ENCODE measurements at regions not wholly inside any gene's neighbourhood (a gene's known extent, or its start where the extent isn't known, plus 50 kb on each side); places are given as distances from the start of the nearest gene placed in this dataset.

- H3K4me3 ChIP-seq (ENCODE audit: low read depth in 1 of 3, low read length in 3 of 3), result no peak overlapping the region
- 100% methylated on average over 3 of the region's 3 CpGs for WGBS
- H3K36me3 ChIP-seq (ENCODE audit: control insufficient read depth in 4 of 4, insufficient read depth in 3 of 4, low read depth in 1 of 4, low read length in 3 of 4), result no peaks in the 10 kb centered on the region
- H3K9ac ChIP-seq (ENCODE audit: low read depth in 1 of 2, low read length in 2 of 2), result no peak overlapping the region
- H3K9me3 ChIP-seq (ENCODE audit: control insufficient read depth in 4 of 4, low read length in 3 of 4), result no peaks in the 10 kb centered on the region
- DNase-seq (ENCODE audit: low spot score), result no peak
- no peaks in the 10 kb centered on the region for H3K27me3 ChIP-seq (ENCODE audit: control insufficient read depth in 4 of 4, insufficient read depth in 4 of 4, low read length in 3 of 4)
- TF ChIP-seq, protein P1, sequence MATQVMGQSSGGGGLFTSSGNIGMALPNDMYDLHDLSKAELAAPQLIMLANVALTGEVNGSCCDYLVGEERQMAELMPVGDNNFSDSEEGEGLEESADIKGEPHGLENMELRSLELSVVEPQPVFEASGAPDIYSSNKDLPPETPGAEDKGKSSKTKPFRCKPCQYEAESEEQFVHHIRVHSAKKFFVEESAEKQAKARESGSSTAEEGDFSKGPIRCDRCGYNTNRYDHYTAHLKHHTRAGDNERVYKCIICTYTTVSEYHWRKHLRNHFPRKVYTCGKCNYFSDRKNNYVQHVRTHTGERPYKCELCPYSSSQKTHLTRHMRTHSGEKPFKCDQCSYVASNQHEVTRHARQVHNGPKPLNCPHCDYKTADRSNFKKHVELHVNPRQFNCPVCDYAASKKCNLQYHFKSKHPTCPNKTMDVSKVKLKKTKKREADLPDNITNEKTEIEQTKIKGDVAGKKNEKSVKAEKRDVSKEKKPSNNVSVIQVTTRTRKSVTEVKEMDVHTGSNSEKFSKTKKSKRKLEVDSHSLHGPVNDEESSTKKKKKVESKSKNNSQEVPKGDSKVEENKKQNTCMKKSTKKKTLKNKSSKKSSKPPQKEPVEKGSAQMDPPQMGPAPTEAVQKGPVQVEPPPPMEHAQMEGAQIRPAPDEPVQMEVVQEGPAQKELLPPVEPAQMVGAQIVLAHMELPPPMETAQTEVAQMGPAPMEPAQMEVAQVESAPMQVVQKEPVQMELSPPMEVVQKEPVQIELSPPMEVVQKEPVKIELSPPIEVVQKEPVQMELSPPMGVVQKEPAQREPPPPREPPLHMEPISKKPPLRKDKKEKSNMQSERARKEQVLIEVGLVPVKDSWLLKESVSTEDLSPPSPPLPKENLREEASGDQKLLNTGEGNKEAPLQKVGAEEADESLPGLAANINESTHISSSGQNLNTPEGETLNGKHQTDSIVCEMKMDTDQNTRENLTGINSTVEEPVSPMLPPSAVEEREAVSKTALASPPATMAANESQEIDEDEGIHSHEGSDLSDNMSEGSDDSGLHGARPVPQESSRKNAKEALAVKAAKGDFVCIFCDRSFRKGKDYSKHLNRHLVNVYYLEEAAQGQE (IDR thresholded peaks at IDR 0.05), result no peak
- TF ChIP-seq FOXA1 (IDR thresholded peaks at IDR 0.05), result no peak
- TF ChIP-seq GABPA (IDR thresholded peaks at IDR 0.05 in 1 of 2, conservative IDR thresholded peaks at IDR 0.05 in 1 of 2), result no peak
- no peak for TF ChIP-seq YY1 (IDR thresholded peaks at IDR 0.05)
- TF ChIP-seq TAF1 (conservative IDR thresholded peaks at IDR 0.05), result no peak
- no peak for TF ChIP-seq RXRA (IDR thresholded peaks at IDR 0.05)
- H3K4me1 ChIP-seq (ENCODE audit: control insufficient read depth in 4 of 4, insufficient read depth in 4 of 4, low read length in 3 of 4), result peaks cover 0 to 1% (median 0%) of the 10 kb centered on the region in 4 donors
- no peak overlapping the region for H3K27ac ChIP-seq (ENCODE audit: low read depth in 1 of 2, low read length in 2 of 2)
Observed at GRCh38 chr5:123751670-123752069, 239.7 kb downstream of the CSNK1G3 start.

DNA sequence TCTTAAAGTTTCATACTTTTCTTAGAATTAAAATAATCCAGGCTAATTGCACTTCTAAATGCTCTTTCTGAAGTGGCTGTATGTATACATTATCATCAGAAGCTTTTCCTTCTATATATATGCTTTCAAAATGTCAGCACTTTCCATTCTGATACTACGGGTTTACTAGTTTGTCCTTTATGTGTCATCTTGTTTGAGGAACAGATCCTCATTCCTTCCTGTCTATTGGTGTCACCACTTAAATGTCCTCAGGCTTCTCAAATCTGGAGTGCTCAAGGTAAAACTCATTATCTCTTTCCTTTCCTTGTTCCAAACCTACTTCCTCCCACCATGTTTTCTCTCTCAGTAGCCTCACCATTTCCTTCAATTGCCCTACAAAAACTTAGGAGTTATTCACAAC lies 236.3 kb downstream of the CSNK1G3 start:
- Histone ChIP-seq H3K27ac (ENCODE audit: low read depth in 1 of 2, low read length in 2 of 2) (no peak overlapping the region), H3K9ac (ENCODE audit: low read depth in 1 of 2, low read length in 2 of 2) (no peak overlapping the region), H3K4me1 (ENCODE audit: control insufficient read depth in 4 of 4, insufficient read depth in 4 of 4, low read length in 3 of 4) (no peaks in the 10 kb centered on the region), H3K4me3 (ENCODE audit: low read depth in 1 of 3, low read length in 3 of 3) (no peak overlapping the region), H3K27me3 (ENCODE audit: control insufficient read depth in 4 of 4, insufficient read depth in 4 of 4, low read length in 3 of 4) (no peaks in the 10 kb centered on the region), H3K36me3 (ENCODE audit: control insufficient read depth in 4 of 4, insufficient read depth in 3 of 4, low read depth in 1 of 4, low read length in 3 of 4) (no peaks in the 10 kb centered on the region), H3K9me3 (ENCODE audit: control insufficient read depth in 4 of 4, low read length in 3 of 4) (no peaks in the 10 kb centered on the region)
- WGBS, result 85% methylated on average over 1 of the region's 1 CpG
- no peak for TF ChIP-seq ZBTB33 (IDR thresholded peaks at IDR 0.05)
- DNase-seq (ENCODE audit: low spot score), result no peak

DNA sequence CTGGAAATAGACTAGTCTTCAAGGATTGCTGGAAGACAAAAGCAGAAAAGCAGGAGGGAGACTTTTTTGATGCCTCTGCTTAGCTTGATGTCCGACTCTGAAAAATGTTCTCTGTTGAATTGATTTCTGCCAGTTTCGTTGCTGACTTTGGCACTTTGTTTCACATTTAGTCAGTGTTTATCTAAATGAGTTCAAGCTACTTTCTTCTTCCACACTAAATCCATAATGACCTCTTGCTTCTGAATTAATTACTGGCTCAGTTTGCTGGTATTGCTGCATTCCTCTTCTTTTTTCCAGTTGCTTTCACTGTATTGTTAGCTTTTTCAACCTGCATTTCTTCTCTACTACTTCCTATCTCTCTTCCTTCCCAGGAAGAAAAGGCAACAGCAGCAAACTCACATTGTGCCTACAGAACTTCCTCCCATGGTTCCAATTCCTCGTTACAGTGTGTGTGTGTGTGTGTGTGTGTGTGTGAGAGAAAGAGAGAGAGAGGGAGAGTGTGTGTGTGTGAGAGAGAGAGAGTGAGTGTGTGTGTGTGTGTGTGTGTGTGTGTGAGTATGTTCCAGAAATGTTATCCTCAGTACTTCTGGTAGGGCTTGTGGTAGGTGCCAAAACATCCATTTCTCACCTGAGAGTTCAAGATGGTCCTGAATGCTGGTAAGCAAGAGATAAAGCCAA lies 234.8 kb downstream of the CSNK1G3 start:
- no peak for DNase-seq (ENCODE audit: low spot score)
- WGBS, result 39% methylated on average over 3 of the region's 3 CpGs
- TF ChIP-seq TAF1 (conservative IDR thresholded peaks at IDR 0.05) (no peak), HNF4G (IDR thresholded peaks at IDR 0.05) (no peak), GABPA (IDR thresholded peaks at IDR 0.05 in 1 of 2, conservative IDR thresholded peaks at IDR 0.05 in 1 of 2) (no peak), RXRA (IDR thresholded peaks at IDR 0.05) (peak in 1 of 2 donors; percentile 14), HNF4A (conservative IDR thresholded peaks at IDR 0.05) (no peak), SP1 (IDR thresholded peaks at IDR 0.05) (no peak), JUND (IDR thresholded peaks at IDR 0.05) (no peak)
- no peaks in the 10 kb centered on the region for H3K4me1 ChIP-seq (ENCODE audit: control insufficient read depth in 4 of 4, insufficient read depth in 4 of 4, low read length in 3 of 4)
- H3K27me3 ChIP-seq (ENCODE audit: control insufficient read depth in 4 of 4, insufficient read depth in 4 of 4, low read length in 3 of 4), result no peaks in the 10 kb centered on the region
- H3K9ac ChIP-seq (ENCODE audit: low read depth in 1 of 2, low read length in 2 of 2), result no peak overlapping the region
- no peak overlapping the region for H3K4me3 ChIP-seq (ENCODE audit: low read depth in 1 of 3, low read length in 3 of 3)
- no peak overlapping the region for H3K27ac ChIP-seq (ENCODE audit: low read depth in 1 of 2, low read length in 2 of 2)
- H3K9me3 ChIP-seq (ENCODE audit: control insufficient read depth in 4 of 4, low read length in 3 of 4), result no peaks in the 10 kb centered on the region
- H3K36me3 ChIP-seq (ENCODE audit: control insufficient read depth in 4 of 4, insufficient read depth in 3 of 4, low read depth in 1 of 4, low read length in 3 of 4), result no peaks in the 10 kb centered on the region
